Breast epithelium (tissue), 4 donors: ENCODE measurements at regions not wholly inside any gene's neighbourhood (a gene's known extent, or its start where the extent isn't known, plus 50 kb on each side); places are given as distances from the start of the nearest gene placed in this dataset.

ENCODE experiments used
- DNase-seq, 2 donors: peaks; one replicate each; pipeline ENCODE4 v3.0.0-alpha.2; 2019; ENCODE audit warnings: low spot score in 2 of 2
- H3K27ac ChIP-seq, 2 donors: fragments of 200-600 bp; sonication (generic) in 1 of 2; one replicate each; pipeline ENCODE4 v1.5.1; 2016 to 2019; ENCODE audit warnings: mild to moderate bottlenecking in 1 of 2
- H3K27me3 ChIP-seq, 2 donors: fragments of 200-600 bp; sonication (generic) in 1 of 2; one replicate each; pipeline versions ENCODE4 v1.5.1 to v1.6.0; 2017 to 2019; ENCODE audit warnings: control low read depth in 1 of 2, mild to moderate bottlenecking in 1 of 2
- H3K36me3 ChIP-seq: fragments of 200-600 bp; one replicate; pipeline ENCODE4 v1.5.1; 2019
- H3K4me1 ChIP-seq, 2 donors: fragments of 200-600 bp; sonication (generic); one replicate each; pipeline ENCODE4 v1.5.1; 2016 to 2019; ENCODE audit warnings: control low read depth in 1 of 2
- H3K4me3 ChIP-seq, 3 donors: fragments of 200-600 bp; sonication (generic); 1 replicate in 2 of 3; 2 replicates in 1 of 3; pipeline ENCODE4 v1.5.1; 2016 to 2019; ENCODE audit warnings: mild to moderate bottlenecking in 3 of 3, moderate library complexity in 2 of 3
- H3K9me3 ChIP-seq, 2 donors: fragments of 200-600 bp; sonication (generic) in 1 of 2; one replicate each; pipeline ENCODE4 v1.5.1; 2016 to 2019; ENCODE audit warnings: control low read depth in 1 of 2
- POLR2A ChIP-seq: fragments of 450-650 bp; IDR thresholded peaks from one replicate; pipeline ENCODE4 v1.6.1; 2016; ENCODE audit warnings: antibody characterized with exemption, mild to moderate bottlenecking, moderate library complexity
- POLR2AphosphoS5 ChIP-seq, 3 donors: sonication (generic); formaldehyde crosslinking; IDR thresholded peaks; one replicate each; pipeline ENCODE4 v1.6.1; 2017; ENCODE audit warnings: antibody characterized with exemption in 3 of 3
- intact Hi-C: fragments of 100-400 bp; cut with DNase I; formaldehyde crosslinking; loops from one replicate; pipeline ENCODE4 v1.15.1; 2023; ENCODE audit warnings: low total_unique reads
- TF ChIP-seq, protein P1 (sequence below), 3 donors: fragments of 450-650 bp; IDR thresholded peaks; one replicate each; pipeline ENCODE4 v1.5.1; 2016 to 2017; ENCODE audit warnings: antibody characterized with exemption in 3 of 3, mild to moderate bottlenecking in 3 of 3, moderate library complexity in 3 of 3

GRCh38 chr12:124445826-124446225 is 121.6 kb downstream of the NCOR2 start:
- H3K9me3 ChIP-seq: no peaks in the 10 kb centered on the region
- intact Hi-C loops: no loop called here
- H3K27ac ChIP-seq: no peak overlapping the region
- H3K4me1 ChIP-seq: no peaks in the 10 kb centered on the region
- TF ChIP-seq, protein P1, sequence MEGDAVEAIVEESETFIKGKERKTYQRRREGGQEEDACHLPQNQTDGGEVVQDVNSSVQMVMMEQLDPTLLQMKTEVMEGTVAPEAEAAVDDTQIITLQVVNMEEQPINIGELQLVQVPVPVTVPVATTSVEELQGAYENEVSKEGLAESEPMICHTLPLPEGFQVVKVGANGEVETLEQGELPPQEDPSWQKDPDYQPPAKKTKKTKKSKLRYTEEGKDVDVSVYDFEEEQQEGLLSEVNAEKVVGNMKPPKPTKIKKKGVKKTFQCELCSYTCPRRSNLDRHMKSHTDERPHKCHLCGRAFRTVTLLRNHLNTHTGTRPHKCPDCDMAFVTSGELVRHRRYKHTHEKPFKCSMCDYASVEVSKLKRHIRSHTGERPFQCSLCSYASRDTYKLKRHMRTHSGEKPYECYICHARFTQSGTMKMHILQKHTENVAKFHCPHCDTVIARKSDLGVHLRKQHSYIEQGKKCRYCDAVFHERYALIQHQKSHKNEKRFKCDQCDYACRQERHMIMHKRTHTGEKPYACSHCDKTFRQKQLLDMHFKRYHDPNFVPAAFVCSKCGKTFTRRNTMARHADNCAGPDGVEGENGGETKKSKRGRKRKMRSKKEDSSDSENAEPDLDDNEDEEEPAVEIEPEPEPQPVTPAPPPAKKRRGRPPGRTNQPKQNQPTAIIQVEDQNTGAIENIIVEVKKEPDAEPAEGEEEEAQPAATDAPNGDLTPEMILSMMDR (IDR thresholded peaks at IDR 0.05): no peak
- TF ChIP-seq POLR2A (no peak), POLR2AphosphoS5 (IDR thresholded peaks at IDR 0.05) (no peak)
- DNase-seq: no peak
- H3K36me3 ChIP-seq: no peaks in the 10 kb centered on the region
- no peaks in the 10 kb centered on the region for H3K27me3 ChIP-seq
- no peak overlapping the region for H3K4me3 ChIP-seq

DNA sequence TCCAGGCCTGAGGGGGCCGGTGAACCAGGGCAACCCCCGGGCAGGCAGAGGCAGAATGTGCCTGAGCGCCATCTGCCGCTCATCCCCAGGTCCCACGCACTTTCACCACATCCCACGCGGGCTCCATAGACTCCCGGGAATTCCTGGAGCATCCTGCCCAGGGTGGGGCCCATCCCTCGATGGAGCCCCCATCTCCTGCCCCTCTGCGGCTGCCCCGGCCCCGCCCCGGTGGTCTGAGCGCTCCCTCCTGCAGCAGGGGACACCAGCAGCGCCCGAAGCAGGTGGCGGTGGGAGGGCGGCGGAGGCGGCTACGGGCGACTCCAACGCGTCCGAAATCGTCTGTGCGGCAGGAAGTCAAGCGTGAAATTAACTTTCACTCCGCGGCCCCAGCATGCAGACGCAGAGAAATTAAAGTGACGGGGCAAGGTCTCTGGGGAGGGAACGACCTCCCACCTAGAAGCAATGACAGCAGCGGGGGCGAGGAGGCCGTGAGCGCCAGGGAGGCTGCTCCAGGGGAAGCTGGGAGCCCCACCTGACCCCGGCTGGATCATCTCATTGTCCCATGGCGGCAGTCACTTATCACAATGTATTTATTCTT is 122.2 kb downstream of the NCOR2 start:
- no peaks in the 10 kb centered on the region for H3K4me1 ChIP-seq
- no peaks in the 10 kb centered on the region for H3K27me3 ChIP-seq
- H3K27ac ChIP-seq: peak overlapping the region in 1 of 2 donors; percentile 53
- intact Hi-C loops: no loop called here
- no peaks in the 10 kb centered on the region for H3K9me3 ChIP-seq
- no peaks in the 10 kb centered on the region for H3K36me3 ChIP-seq
- no peak for DNase-seq
- H3K4me3 ChIP-seq: no peak overlapping the region
- TF ChIP-seq POLR2A: no peak
- TF ChIP-seq, protein P1 (IDR thresholded peaks at IDR 0.05): no peak
- no peak for TF ChIP-seq POLR2AphosphoS5 (IDR thresholded peaks at IDR 0.05)

GRCh38 chr12:124443931-124444712 is 123.3 kb downstream of the NCOR2 start:
- Histone ChIP-seq H3K27me3 (no peaks in the 10 kb centered on the region), H3K27ac (peak overlapping the region in 1 of 2 donors; percentile 53), H3K9me3 (no peaks in the 10 kb centered on the region), H3K4me1 (no peaks in the 10 kb centered on the region), H3K4me3 (no peak overlapping the region), H3K36me3 (no peaks in the 10 kb centered on the region)
- intact Hi-C loops: no loop called here
- no peak for TF ChIP-seq POLR2AphosphoS5 (IDR thresholded peaks at IDR 0.05)
- TF ChIP-seq POLR2A: no peak
- TF ChIP-seq, protein P1 (IDR thresholded peaks at IDR 0.05): no peak
- DNase-seq: no peak

DNA sequence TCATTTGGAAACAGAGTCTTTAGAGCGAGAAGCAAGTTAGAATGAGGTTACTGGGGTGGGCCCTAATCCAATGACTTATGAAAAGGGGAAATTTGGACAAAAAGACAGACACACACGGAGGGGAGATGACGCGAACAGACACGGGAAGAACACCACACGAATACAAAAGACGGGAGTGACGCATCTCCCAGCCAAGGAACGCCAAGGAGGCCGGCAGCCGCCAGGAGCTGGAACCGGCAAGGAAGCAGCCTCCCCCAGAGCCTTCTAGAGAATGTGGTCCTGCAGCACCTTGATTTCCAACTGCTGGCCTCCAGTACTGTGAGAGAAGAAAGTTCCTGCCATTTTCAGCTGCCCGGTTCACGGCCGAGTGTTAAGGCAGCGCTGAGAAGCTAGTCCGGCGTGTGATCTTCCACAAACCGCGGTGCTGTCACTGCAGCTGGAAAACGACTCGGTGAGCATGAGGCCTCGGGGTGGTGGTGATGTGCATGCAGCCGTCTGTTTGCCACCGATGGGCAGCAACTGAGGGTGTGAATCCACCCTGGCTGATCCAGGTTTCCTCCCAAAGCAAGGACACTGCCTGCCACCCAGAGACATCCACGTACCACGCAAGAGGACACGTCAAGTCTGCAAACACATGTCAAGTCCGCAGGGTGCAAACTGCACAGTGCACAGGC is 124.5 kb downstream of the NCOR2 start:
- no peak overlapping the region for H3K4me3 ChIP-seq
- H3K36me3 ChIP-seq: no peaks in the 10 kb centered on the region
- H3K9me3 ChIP-seq: no peaks in the 10 kb centered on the region
- TF ChIP-seq, protein P1 (IDR thresholded peaks at IDR 0.05): no peak
- TF ChIP-seq POLR2A: no peak
- no peak for TF ChIP-seq POLR2AphosphoS5 (IDR thresholded peaks at IDR 0.05)
- H3K4me1 ChIP-seq: no peaks in the 10 kb centered on the region
- H3K27me3 ChIP-seq: no peaks in the 10 kb centered on the region
- no peak for DNase-seq
- intact Hi-C loops: no loop called here
- peak overlapping the region in 1 of 2 donors; percentile 16 for H3K27ac ChIP-seq

- DNase-seq: no peak
- intact Hi-C loops: no loop called here
- Histone ChIP-seq H3K9me3 (no peaks in the 10 kb centered on the region), H3K36me3 (no peaks in the 10 kb centered on the region), H3K27ac (peak overlapping the region; percentile 45 to 73), H3K4me3 (no peak overlapping the region), H3K4me1 (no peaks in the 10 kb centered on the region), H3K27me3 (no peaks in the 10 kb centered on the region)
- TF ChIP-seq, protein P1 (IDR thresholded peaks at IDR 0.05): no peak
- no peak for TF ChIP-seq POLR2A
- TF ChIP-seq POLR2AphosphoS5 (IDR thresholded peaks at IDR 0.05): no peak
Observed at GRCh38 chr12:124442281-124442680, 125.1 kb downstream of the NCOR2 start.
